Prostate gland (tissue), 2 donors: ENCODE measurements at regions not wholly inside any gene's neighbourhood (a gene's known extent, or its start where the extent isn't known, plus 50 kb on each side); places are given as distances from the start of the nearest gene placed in this dataset.

Experiments used
- DNase-seq: peaks from one replicate; pipeline ENCODE4 v3.0.0-alpha.2; 2019; ENCODE audit warnings: low spot score
- H3K27ac ChIP-seq, 2 donors: fragments of 200-600 bp; sonication (generic); 2 replicates each; pipeline ENCODE4 v1.5.1; 2017 to 2019
- H3K27me3 ChIP-seq: fragments of 200-600 bp; sonication (generic); replicated peaks from 2 replicates; pipeline ENCODE4 v1.5.1; 2019; ENCODE audit not compliant: insufficient read depth
- H3K36me3 ChIP-seq, 2 donors: fragments of 200-600 bp; sonication (generic); 1 replicate in 1 of 2; 2 replicates in 1 of 2; pipeline versions ENCODE4 v1.5.1 to v1.8.1; 2017 to 2019
- H3K4me1 ChIP-seq: fragments of 200-600 bp; sonication (generic); replicated peaks from 2 replicates; pipeline ENCODE4 v1.5.1; 2019
- H3K4me3 ChIP-seq, 2 donors: fragments of 200-600 bp; sonication (generic); 2 replicates each; pipeline ENCODE4 v1.5.1; 2017 to 2019
- H3K9me3 ChIP-seq: fragments of 200-600 bp; sonication (generic); 2 replicates; pipeline ENCODE4 v1.5.1; 2017
- CTCF ChIP-seq, 4 experiments: fragments of 200-600 bp in 2 of 4; fragments of 450-650 bp in 2 of 4; sonication (generic) in 2 of 4; IDR thresholded peaks; 1 replicate in 3 of 4; 2 replicates in 1 of 4; pipeline ENCODE4 v1.5.1; 2016 to 2019; ENCODE audit warnings: antibody characterized with exemption in 4 of 4, mild to moderate bottlenecking in 2 of 4, moderate library complexity in 2 of 4
- POLR2A ChIP-seq: fragments of 450-650 bp; IDR thresholded peaks from one replicate; pipeline ENCODE4 v1.6.1; 2016; ENCODE audit warnings: antibody characterized with exemption, mild to moderate bottlenecking
- POLR2AphosphoS5 ChIP-seq: sonication (generic); formaldehyde crosslinking; IDR thresholded peaks from one replicate; pipeline ENCODE4 v1.6.1; 2017; ENCODE audit warnings: antibody characterized with exemption
- WGBS: methylation state at CpG from one replicate; pipeline ENCODE4 v1.1.5; 2018; 5-methylcytosine and 5-hydroxymethylcytosine counted together
- intact Hi-C: fragments of 100-400 bp; cut with DNase I; formaldehyde crosslinking; loops from one replicate; pipeline ENCODE4 v1.14.2; 2022

GRCh38 chr1:30318413-30318812 is 405.0 kb downstream of the MATN1 start:
- Histone ChIP-seq H3K36me3 (no peaks in the 10 kb centered on the region), H3K9me3 (no peaks in the 10 kb centered on the region), H3K4me1 (no peaks in the 10 kb centered on the region), H3K4me3 (no peak overlapping the region), H3K27ac (no peak overlapping the region), H3K27me3 (peaks cover 2% of the 10 kb centered on the region)
- DNase-seq, result no peak
- TF ChIP-seq POLR2AphosphoS5 (no peak), POLR2A (no peak), CTCF (IDR thresholded peaks at IDR 0.05) (no peak)
- 36% methylated on average over 8 of the region's 8 CpGs for WGBS
- intact Hi-C loops, result no loop called here

GRCh38 chr1:30317921-30318320 is 405.5 kb downstream of the MATN1 start:
- Histone ChIP-seq H3K36me3 (no peaks in the 10 kb centered on the region), H3K4me3 (no peak overlapping the region), H3K27ac (no peak overlapping the region), H3K4me1 (no peaks in the 10 kb centered on the region), H3K9me3 (no peaks in the 10 kb centered on the region), H3K27me3 (peaks cover 2% of the 10 kb centered on the region)
- 72% methylated on average over 8 of the region's 8 CpGs for WGBS
- DNase-seq, result no peak
- intact Hi-C loops, result no loop called here
- TF ChIP-seq CTCF (IDR thresholded peaks at IDR 0.05), result no peak
- no peak for TF ChIP-seq POLR2A

GRCh38 chr1:30316056-30316455 is 407.3 kb downstream of the MATN1 start:
- no peak overlapping the region for H3K4me3 ChIP-seq
- H3K36me3 ChIP-seq, result no peaks in the 10 kb centered on the region
- no peak overlapping the region for H3K27ac ChIP-seq
- no peaks in the 10 kb centered on the region for H3K9me3 ChIP-seq
- intact Hi-C loops, result no loop called here
- DNase-seq, result no peak
- WGBS, result 82% methylated on average over 2 of the region's 2 CpGs
- H3K27me3 ChIP-seq, result peaks cover 2% of the 10 kb centered on the region
- TF ChIP-seq CTCF (IDR thresholded peaks at IDR 0.05), result no peak
- no peak for TF ChIP-seq POLR2A
- no peak for TF ChIP-seq POLR2AphosphoS5
- H3K4me1 ChIP-seq, result no peaks in the 10 kb centered on the region

- TF ChIP-seq CTCF (IDR thresholded peaks at IDR 0.05) (no peak), POLR2A (no peak), POLR2AphosphoS5 (no peak)
- Histone ChIP-seq H3K27ac (no peak overlapping the region), H3K27me3 (peaks cover 2% of the 10 kb centered on the region), H3K4me3 (no peak overlapping the region), H3K9me3 (no peaks in the 10 kb centered on the region), H3K4me1 (no peaks in the 10 kb centered on the region), H3K36me3 (no peaks in the 10 kb centered on the region)
- intact Hi-C loops, result no loop called here
- no peak for DNase-seq
- WGBS, result 41% methylated on average over 4 of the region's 4 CpGs
These were observed 408.0 kb downstream of the MATN1 start for GRCh38 chr1:30315185-30315960.

- TF ChIP-seq POLR2A (no peak), POLR2AphosphoS5 (no peak), CTCF (IDR thresholded peaks at IDR 0.05) (no peak)
- no peak overlapping the region for H3K27ac ChIP-seq
- H3K27me3 ChIP-seq, result no peaks in the 10 kb centered on the region
- H3K4me1 ChIP-seq, result no peaks in the 10 kb centered on the region
- WGBS, result 47% methylated on average over 5 of the region's 5 CpGs
- no peaks in the 10 kb centered on the region for H3K9me3 ChIP-seq
- intact Hi-C loops, result no loop called here
- DNase-seq, result no peak
- H3K4me3 ChIP-seq, result no peak overlapping the region
- no peaks in the 10 kb centered on the region for H3K36me3 ChIP-seq
These were observed 408.8 kb downstream of the MATN1 start for GRCh38 chr1:30314591-30314990.
